Muscle layer of duodenum (tissue), 2 donors: ENCODE measurements at regions not wholly inside any gene's neighbourhood (a gene's known extent, or its start where the extent isn't known, plus 50 kb on each side); places are given as distances from the start of the nearest gene placed in this dataset.

Experiments
- H3K27ac ChIP-seq: one replicate; pipeline ENCODE4 v1.7.0; 2013; ENCODE audit warnings: mild to moderate bottlenecking, low read length
- H3K27me3 ChIP-seq: one replicate; pipeline ENCODE4 v1.7.0; 2013; ENCODE audit warnings: low read depth, mild to moderate bottlenecking, control low read depth, low read length
- H3K36me3 ChIP-seq, 2 donors: one replicate each; pipeline ENCODE4 v1.7.0; 2013; ENCODE audit warnings: low read length in 2 of 2, control low read depth in 1 of 2, mild to moderate bottlenecking in 1 of 2; ENCODE audit not compliant: insufficient read depth in 2 of 2, control insufficient read depth in 1 of 2
- H3K4me1 ChIP-seq, 2 donors: one replicate each; pipeline ENCODE4 v1.7.0; 2013; ENCODE audit warnings: low read length in 2 of 2, mild to moderate bottlenecking in 2 of 2, control low read depth in 1 of 2, moderate library complexity in 1 of 2; ENCODE audit not compliant: insufficient read depth in 2 of 2, control insufficient read depth in 1 of 2
- H3K4me3 ChIP-seq, 2 donors: one replicate each; pipeline ENCODE4 v1.7.0; 2013; ENCODE audit warnings: low read length in 2 of 2, low read depth in 1 of 2, mild to moderate bottlenecking in 1 of 2
- H3K9me3 ChIP-seq, 2 donors: one replicate each; pipeline ENCODE4 v1.7.0; 2013; ENCODE audit warnings: low read length in 2 of 2, control low read depth in 1 of 2, mild to moderate bottlenecking in 1 of 2; ENCODE audit not compliant: control insufficient read depth in 1 of 2
- donor health status: healthy.

DNA sequence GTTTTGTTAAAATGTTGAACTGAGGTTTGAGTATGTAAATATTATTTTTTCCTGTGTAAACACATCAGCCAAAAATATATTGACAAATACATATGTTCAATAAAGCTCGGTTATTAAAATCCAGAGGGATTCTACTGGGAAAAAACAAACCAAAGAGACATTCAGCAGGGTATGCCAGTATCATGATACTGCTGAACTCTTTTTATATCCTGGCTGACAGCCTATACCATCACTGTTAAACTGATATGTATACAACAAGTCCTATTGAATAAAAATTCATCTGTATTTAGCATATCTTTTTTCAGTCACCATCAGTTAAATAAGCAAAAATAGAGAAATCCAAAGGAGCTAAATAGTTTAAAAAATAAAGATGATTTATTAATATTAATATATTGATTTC, 71.6 kb upstream of the NEO1 start:
- Histone ChIP-seq H3K36me3 (no peaks in the 10 kb centered on the region), H3K4me3 (no peak overlapping the region), H3K9me3 (no peaks in the 10 kb centered on the region), H3K27ac (no peak overlapping the region), H3K27me3 (no peaks in the 10 kb centered on the region), H3K4me1 (no peaks in the 10 kb centered on the region)

DNA sequence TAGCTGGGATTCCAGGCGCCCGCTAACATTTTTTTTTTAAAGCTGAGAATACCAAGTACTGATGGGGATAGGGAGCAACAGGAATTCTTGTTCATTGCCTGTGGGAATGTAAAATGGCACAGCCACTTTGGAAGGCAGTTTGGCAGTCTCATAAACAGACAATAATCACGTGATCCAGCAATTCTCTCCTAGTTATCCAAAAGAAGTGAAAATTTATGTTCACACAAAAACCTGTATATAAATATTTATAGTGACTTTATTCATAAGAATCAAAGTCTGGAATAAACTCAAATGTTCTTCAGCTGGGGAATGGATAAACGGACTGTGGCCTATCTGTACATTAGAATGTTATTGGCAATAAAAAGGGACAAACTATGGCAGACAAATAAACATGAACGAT, 72.5 kb upstream of the NEO1 start:
- H3K36me3 ChIP-seq: no peaks in the 10 kb centered on the region
- H3K27ac ChIP-seq: no peak overlapping the region
- no peaks in the 10 kb centered on the region for H3K27me3 ChIP-seq
- H3K9me3 ChIP-seq: no peaks in the 10 kb centered on the region
- no peaks in the 10 kb centered on the region for H3K4me1 ChIP-seq
- H3K4me3 ChIP-seq: no peak overlapping the region

- Histone ChIP-seq H3K9me3 (no peaks in the 10 kb centered on the region), H3K36me3 (no peaks in the 10 kb centered on the region), H3K27ac (no peak overlapping the region), H3K4me3 (no peak overlapping the region), H3K27me3 (no peaks in the 10 kb centered on the region), H3K4me1 (no peaks in the 10 kb centered on the region)
Observed at GRCh38 chr15:72979308-72979707, 73.0 kb upstream of the NEO1 start.

- no peaks in the 10 kb centered on the region for H3K4me1 ChIP-seq
- no peaks in the 10 kb centered on the region for H3K9me3 ChIP-seq
- H3K27me3 ChIP-seq: no peaks in the 10 kb centered on the region
- no peaks in the 10 kb centered on the region for H3K36me3 ChIP-seq
- H3K27ac ChIP-seq: no peak overlapping the region
- no peak overlapping the region for H3K4me3 ChIP-seq
Observed at GRCh38 chr15:72978223-72978622, 74.0 kb upstream of the NEO1 start.

GRCh38 chr15:72972362-72972761, 79.9 kb upstream of the NEO1 start:
- Histone ChIP-seq H3K4me1 (peaks cover 0 to 6% of the 10 kb centered on the region in 2 donors), H3K27ac (no peak overlapping the region), H3K4me3 (no peak overlapping the region), H3K27me3 (no peaks in the 10 kb centered on the region), H3K9me3 (no peaks in the 10 kb centered on the region), H3K36me3 (no peaks in the 10 kb centered on the region)

- peak overlapping the region in 1 of 2 donors; percentile 5 for H3K4me3 ChIP-seq
Observed at GRCh38 chr15:72971766-72972165, 80.5 kb upstream of the NEO1 start.

GRCh38 chr15:72970933-72971760, 81.1 kb upstream of the NEO1 start:
- Histone ChIP-seq H3K4me3 (peak overlapping the region in 1 of 2 donors; percentile 5), H3K27ac (no peak overlapping the region), H3K27me3 (no peaks in the 10 kb centered on the region), H3K36me3 (no peaks in the 10 kb centered on the region), H3K4me1 (peaks cover 0 to 6% of the 10 kb centered on the region in 2 donors), H3K9me3 (no peaks in the 10 kb centered on the region)

More at GRCh38 chr15:72971766-72972165, 80.5 kb upstream of the NEO1 start:
- H3K36me3 ChIP-seq: no peaks in the 10 kb centered on the region
- H3K4me1 ChIP-seq: peaks cover 0 to 6% of the 10 kb centered on the region in 2 donors
- H3K9me3 ChIP-seq: no peaks in the 10 kb centered on the region
- no peaks in the 10 kb centered on the region for H3K27me3 ChIP-seq
- no peak overlapping the region for H3K27ac ChIP-seq

DNA sequence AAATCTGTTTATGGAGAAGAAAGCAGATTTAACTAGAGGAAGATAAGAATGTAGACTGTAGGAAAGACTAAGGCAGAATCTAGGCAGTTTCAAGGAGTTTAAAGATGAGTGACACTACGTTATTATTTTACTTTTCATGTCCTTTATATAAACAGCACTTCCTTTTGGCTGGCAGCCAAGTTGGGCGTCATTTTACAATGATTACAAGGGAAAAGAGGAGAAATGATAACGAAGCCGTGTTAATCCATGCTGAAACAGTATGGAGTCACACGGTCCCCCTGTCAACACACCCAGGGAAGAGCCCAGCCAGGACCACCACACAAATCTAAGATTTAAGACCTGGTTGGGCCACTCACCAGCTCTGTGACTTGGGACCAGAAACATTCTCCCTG, 83.7 kb upstream of the NEO1 start:
- H3K9me3 ChIP-seq: no peaks in the 10 kb centered on the region
- H3K4me3 ChIP-seq: no peak overlapping the region
- H3K4me1 ChIP-seq: peaks cover 0 to 6% of the 10 kb centered on the region in 2 donors
- no peak overlapping the region for H3K27ac ChIP-seq
- no peaks in the 10 kb centered on the region for H3K27me3 ChIP-seq
- no peaks in the 10 kb centered on the region for H3K36me3 ChIP-seq

DNA sequence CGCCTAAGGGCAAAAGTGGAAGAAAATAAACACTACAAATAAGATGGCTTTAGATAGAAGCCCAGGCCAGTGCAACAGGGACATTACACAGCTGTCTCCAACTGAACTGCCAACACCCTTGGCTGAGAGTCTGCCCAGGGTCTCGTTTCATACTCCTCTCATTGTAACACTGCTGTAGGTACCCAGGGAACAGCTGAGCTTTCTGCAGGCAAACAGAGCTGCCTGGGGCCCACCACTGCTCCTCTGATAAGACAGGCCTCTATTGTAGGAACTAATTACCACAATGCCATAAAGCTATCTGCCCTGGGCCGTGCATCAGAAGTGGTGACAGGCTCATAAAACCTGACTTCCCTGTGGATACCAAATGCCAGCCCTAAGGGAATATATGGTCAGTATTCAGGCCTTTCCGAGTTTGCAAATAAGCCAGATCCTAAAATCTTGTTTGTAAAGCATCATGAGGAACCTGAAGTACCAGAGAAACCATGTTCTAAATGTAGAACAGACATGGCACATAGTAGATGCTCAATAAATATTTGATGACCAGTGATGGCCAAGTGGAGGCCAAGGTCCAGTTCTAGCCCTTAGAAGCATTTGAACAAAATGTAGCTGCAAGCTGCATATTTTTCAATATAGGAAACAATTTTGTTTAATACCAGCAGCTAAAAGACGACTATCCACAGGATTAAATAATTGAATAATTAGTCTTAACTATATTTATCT, 84.3 kb upstream of the NEO1 start:
- H3K36me3 ChIP-seq: no peaks in the 10 kb centered on the region
- no peak overlapping the region for H3K4me3 ChIP-seq
- peaks cover 0 to 6% of the 10 kb centered on the region in 2 donors for H3K4me1 ChIP-seq
- H3K27me3 ChIP-seq: no peaks in the 10 kb centered on the region
- H3K9me3 ChIP-seq: no peaks in the 10 kb centered on the region
- H3K27ac ChIP-seq: no peak overlapping the region

DNA sequence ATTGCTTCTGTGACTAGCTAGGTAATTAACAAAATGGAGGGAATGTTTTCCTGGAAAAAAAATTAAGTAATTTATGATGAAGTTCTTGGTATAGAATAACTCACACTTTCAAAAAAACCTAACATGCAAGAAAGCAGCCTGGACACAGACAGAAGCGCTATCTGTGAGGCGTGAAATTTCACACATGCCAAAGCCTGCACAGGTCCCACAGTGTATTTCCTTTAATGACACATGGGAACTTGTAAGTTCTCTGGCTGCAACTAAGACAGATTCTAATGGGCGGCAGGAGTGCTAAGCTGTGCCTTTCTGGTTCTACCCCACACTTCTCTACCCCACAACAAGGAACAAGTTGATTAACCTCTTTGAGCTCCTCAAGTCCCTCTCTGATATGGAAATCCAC, 84.9 kb upstream of the NEO1 start:
- H3K27me3 ChIP-seq: no peaks in the 10 kb centered on the region
- no peak overlapping the region for H3K4me3 ChIP-seq
- H3K9me3 ChIP-seq: no peaks in the 10 kb centered on the region
- peaks cover 0 to 6% of the 10 kb centered on the region in 2 donors for H3K4me1 ChIP-seq
- no peak overlapping the region for H3K27ac ChIP-seq
- H3K36me3 ChIP-seq: no peaks in the 10 kb centered on the region

DNA sequence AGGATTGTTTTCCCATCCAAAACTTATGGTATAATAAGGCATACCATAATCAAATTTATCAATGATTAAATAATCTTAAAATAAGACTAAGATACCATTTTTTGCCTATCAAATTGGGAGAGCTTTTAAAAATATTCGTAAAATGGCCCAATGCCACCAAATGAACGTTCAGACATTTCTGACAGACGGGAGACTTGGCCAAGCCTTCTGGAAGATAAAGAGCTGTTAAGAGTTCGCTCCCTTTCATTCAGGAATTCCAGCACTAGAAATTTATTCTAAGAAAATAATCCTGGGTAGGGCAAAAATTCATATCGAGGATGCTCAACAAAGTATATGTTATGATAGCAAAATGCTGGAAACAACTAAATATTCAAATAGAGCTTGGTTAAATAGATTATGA, 85.6 kb upstream of the NEO1 start:
- no peaks in the 10 kb centered on the region for H3K36me3 ChIP-seq
- H3K27me3 ChIP-seq: no peaks in the 10 kb centered on the region
- no peak overlapping the region for H3K4me3 ChIP-seq
- H3K4me1 ChIP-seq: peaks cover 0 to 6% of the 10 kb centered on the region in 2 donors
- no peaks in the 10 kb centered on the region for H3K9me3 ChIP-seq
- H3K27ac ChIP-seq: no peak overlapping the region
